Glutamatergic neuron (in vitro differentiated cells): ENCODE measurements at regions not wholly inside any gene's neighbourhood (a gene's known extent, or its start where the extent isn't known, plus 50 kb on each side); places are given as distances from the start of the nearest gene placed in this dataset.

Source experiments
- DNase-seq: peaks from one replicate; pipeline ENCODE4 v3.0.0; 2022
- H3K27ac Mint-ChIP-seq: one replicate; pipeline ENCODE4 v1.8.0; 2020; ENCODE audit warnings: mild to moderate bottlenecking, mixed read lengths, inconsistent platforms; ENCODE audit not compliant: unreplicated experiment
- H3K27me3 Mint-ChIP-seq: one replicate; pipeline ENCODE4 v1.8.0; 2020; ENCODE audit warnings: mild to moderate bottlenecking, moderate library complexity, mixed read lengths, inconsistent platforms; ENCODE audit not compliant: unreplicated experiment
- H3K36me3 Mint-ChIP-seq: one replicate; pipeline ENCODE4 v1.8.0; 2020; ENCODE audit warnings: mild to moderate bottlenecking, mixed read lengths, inconsistent platforms; ENCODE audit not compliant: unreplicated experiment
- H3K4me1 Mint-ChIP-seq: one replicate; pipeline ENCODE4 v1.8.0; 2020; ENCODE audit warnings: mild to moderate bottlenecking, low read depth, mixed read lengths, inconsistent platforms; ENCODE audit not compliant: unreplicated experiment
- H3K4me3 Mint-ChIP-seq: one replicate; pipeline ENCODE4 v1.8.0; 2020; ENCODE audit warnings: mild to moderate bottlenecking, mixed read lengths, inconsistent platforms; ENCODE audit not compliant: unreplicated experiment
- H3K9me3 Mint-ChIP-seq: one replicate; pipeline ENCODE4 v1.8.0; 2020; ENCODE audit warnings: mild to moderate bottlenecking, moderate library complexity, mixed read lengths, inconsistent platforms; ENCODE audit not compliant: unreplicated experiment
- CTCF ChIP-seq: fragments of 200-600 bp; sonication (generic); IDR thresholded peaks from one replicate; pipeline ENCODE4 v1.5.0; 2021; ENCODE audit not compliant: partially characterized antibody, unreplicated experiment

GRCh38 chr12:46711756-46712155 lies 114.0 kb downstream of the SLC38A4 start:
- H3K36me3 Mint-ChIP-seq: peaks cover 4% of the 10 kb centered on the region
- DNase-seq: no peak
- TF ChIP-seq CTCF: no peak
- H3K27me3 Mint-ChIP-seq: no peaks in the 10 kb centered on the region
- no peak overlapping the region for H3K4me3 Mint-ChIP-seq
- no peak overlapping the region for H3K27ac Mint-ChIP-seq
- no peaks in the 10 kb centered on the region for H3K4me1 Mint-ChIP-seq
- no peaks in the 10 kb centered on the region for H3K9me3 Mint-ChIP-seq

- no peak for TF ChIP-seq CTCF
- no peaks in the 10 kb centered on the region for H3K9me3 Mint-ChIP-seq
- H3K27me3 Mint-ChIP-seq: no peaks in the 10 kb centered on the region
- no peaks in the 10 kb centered on the region for H3K36me3 Mint-ChIP-seq
- DNase-seq: no peak
- no peak overlapping the region for H3K27ac Mint-ChIP-seq
- H3K4me1 Mint-ChIP-seq: no peaks in the 10 kb centered on the region
- H3K4me3 Mint-ChIP-seq: no peak overlapping the region
Measured at GRCh38 chr12:46710125-46710743, 115.6 kb downstream of the SLC38A4 start.

GRCh38 chr12:46702581-46703344 lies 123.0 kb downstream of the SLC38A4 start:
- Mint-ChIP-seq H3K27me3 (peaks cover 1% of the 10 kb centered on the region), H3K36me3 (no peaks in the 10 kb centered on the region), H3K4me1 (no peaks in the 10 kb centered on the region), H3K27ac (no peak overlapping the region), H3K4me3 (no peak overlapping the region), H3K9me3 (no peaks in the 10 kb centered on the region)
- no peak for DNase-seq
- no peak for TF ChIP-seq CTCF

- no peak for TF ChIP-seq CTCF
- no peak for DNase-seq
- no peaks in the 10 kb centered on the region for H3K36me3 Mint-ChIP-seq
- H3K9me3 Mint-ChIP-seq: no peaks in the 10 kb centered on the region
- H3K27me3 Mint-ChIP-seq: peaks cover 1% of the 10 kb centered on the region
- no peaks in the 10 kb centered on the region for H3K4me1 Mint-ChIP-seq
- H3K4me3 Mint-ChIP-seq: no peak overlapping the region
- no peak overlapping the region for H3K27ac Mint-ChIP-seq
Measured at GRCh38 chr12:46701356-46701755, 124.4 kb downstream of the SLC38A4 start.

- Mint-ChIP-seq H3K4me1 (no peaks in the 10 kb centered on the region), H3K27me3 (peaks cover 1% of the 10 kb centered on the region), H3K36me3 (no peaks in the 10 kb centered on the region), H3K9me3 (no peaks in the 10 kb centered on the region), H3K4me3 (no peak overlapping the region), H3K27ac (no peak overlapping the region)
- TF ChIP-seq CTCF: no peak
- no peak for DNase-seq
Measured at GRCh38 chr12:46699986-46700385, 125.8 kb downstream of the SLC38A4 start.
